NT2/D1 (cell line): ENCODE measurements at regions not wholly inside any gene's neighbourhood (a gene's known extent, or its start where the extent isn't known, plus 50 kb on each side); places are given as distances from the start of the nearest gene placed in this dataset.

Experiments
- SUZ12 ChIP-seq: IDR thresholded peaks from 2 replicates; pipeline ENCODE4 v1.6.1; 2011; ENCODE audit not compliant: insufficient read length, insufficient read depth; ENCODE audit errors: extremely low read depth
- YY1 ChIP-seq: IDR thresholded peaks from 2 replicates; pipeline ENCODE4 v1.6.1; 2011; ENCODE audit not compliant: insufficient read length, insufficient read depth
- ZNF274 ChIP-seq: IDR thresholded peaks from 2 replicates; pipeline ENCODE4 v1.6.1; 2011; ENCODE audit warnings: mild to moderate bottlenecking, low read depth, low read length

DNA sequence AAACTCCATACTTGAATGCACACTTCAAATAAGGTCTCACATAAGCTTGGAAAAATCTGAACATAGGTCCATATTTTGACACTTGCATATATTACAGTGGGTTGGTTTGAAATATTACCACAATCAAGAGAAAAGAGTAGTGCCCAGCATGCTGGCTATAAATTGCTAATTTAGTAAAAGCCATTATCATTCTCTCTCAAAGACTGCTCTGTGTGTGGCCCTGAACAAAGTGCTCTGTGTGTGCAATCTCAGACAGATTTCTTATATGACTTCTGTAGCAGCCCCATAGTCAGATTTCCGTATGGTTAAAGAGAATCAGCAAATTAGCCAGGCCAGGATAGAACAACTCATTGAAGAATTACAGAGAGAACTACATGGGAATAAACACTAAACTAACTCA is 78.2 kb downstream of the LIG4 start:
- no peak for TF ChIP-seq SUZ12
- TF ChIP-seq ZNF274, result no peak
- no peak for TF ChIP-seq YY1
